ENCODE measurements at regions not wholly inside any gene's neighbourhood (a gene's known extent, or its start where the extent isn't known, plus 50 kb on each side); places are given as distances from the start of the nearest gene placed in this dataset.
"Not testable (repeated sequence)": the region's sequence is repeated elsewhere in the genome, so short reads cannot be mapped to it uniquely, and the experiment has no call there.

DNA sequence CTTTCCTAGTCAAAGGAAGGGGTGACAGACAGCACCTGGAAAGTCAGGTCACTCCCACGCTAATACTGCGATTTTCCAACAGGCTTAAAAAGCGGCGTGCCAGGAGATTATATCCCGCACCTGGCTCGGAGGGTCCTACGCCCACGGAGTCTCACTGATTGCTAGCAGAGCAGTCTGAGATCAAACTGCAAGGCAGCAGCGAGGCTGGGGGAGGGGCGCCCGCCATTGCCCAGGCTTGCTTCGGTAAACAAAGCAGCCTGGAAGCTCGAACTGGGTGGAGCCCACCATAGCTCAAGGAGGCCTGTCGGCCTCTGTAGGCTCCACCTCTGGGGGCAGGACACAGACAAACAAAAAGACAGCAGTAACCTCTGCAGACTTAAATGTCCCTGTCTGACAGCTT, 392.6 kb upstream of the LMO3 start:
- not testable (repeated sequence) for ATAC-seq (ENCODE audit: low read depth)

DNA sequence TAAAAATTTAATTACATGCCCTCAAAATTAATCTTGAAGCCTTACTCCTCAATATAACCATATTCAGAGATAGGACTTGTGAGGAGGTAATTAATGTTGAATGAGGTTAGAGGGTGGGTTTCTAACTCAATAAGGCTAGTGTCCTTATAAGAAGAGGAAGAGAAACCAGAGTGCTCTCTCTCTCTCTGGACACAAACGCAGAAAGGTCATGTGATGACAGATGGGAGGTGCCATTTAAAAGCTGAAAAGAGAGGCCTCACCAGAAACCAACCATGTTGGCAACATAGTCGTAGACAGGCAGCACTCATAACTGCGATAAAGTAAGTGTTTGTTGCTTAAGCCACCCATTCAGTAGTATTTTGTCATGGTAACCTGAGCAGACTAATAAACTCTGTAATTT, 378.5 kb upstream of the LMO3 start:
- Histone ChIP-seq H3K9ac (ENCODE audit: low read length) (no peak overlapping the region), H3K27ac (ENCODE audit: low read length in 2 of 2) (no peak overlapping the region), H3K4me1 (ENCODE audit: control insufficient read depth in 2 of 2, insufficient read depth in 2 of 2, low read length in 2 of 2) (no peaks in the 10 kb centered on the region), H3K36me3 (replicated peaks in 1 of 2; ENCODE audit: control extremely low read depth in 1 of 2, control insufficient read depth in 1 of 2, extremely low read depth in 1 of 2, insufficient read depth in 2 of 2, low read length in 1 of 2) (no peaks in the 10 kb centered on the region), H3K27me3 (replicated peaks in 1 of 4; ENCODE audit: control extremely low read depth in 1 of 4, control insufficient read depth in 3 of 4, insufficient read depth in 4 of 4, low read length in 3 of 4) (no peaks in the 10 kb centered on the region), H3K4me2 (replicated peaks; ENCODE audit: low read depth, low read length, poor library complexity, severe bottlenecking) (no peak overlapping the region), H4K20me1 (ENCODE audit: control insufficient read depth, insufficient read depth, low read length, poor library complexity, severe bottlenecking) (no peaks in the 10 kb centered on the region), H3K4me3 (ENCODE audit: control extremely low read depth in 1 of 5, extremely low read depth in 1 of 5, insufficient read depth in 1 of 5, low read depth in 2 of 5, low read length in 4 of 5) (no peak overlapping the region), H3K79me2 (ENCODE audit: control insufficient read depth, insufficient read depth, low read length) (no peaks in the 10 kb centered on the region), H3K9me3 (ENCODE audit: control extremely low read depth in 1 of 3, control insufficient read depth in 2 of 3, insufficient read depth in 1 of 3, low read length in 2 of 3) (peaks cover 0 to 2% (median 2%) of the 10 kb centered on the region in 3 donors), H2AFZ (ENCODE audit: insufficient read depth, low read depth, low read length, poor library complexity, severe bottlenecking) (no peak overlapping the region)
- no peak for ATAC-seq (ENCODE audit: low read depth)
- Mint-ChIP-seq H3K4me1 (no peaks in the 10 kb centered on the region), H3K4me3 (no peak overlapping the region), H3K9me3 (ENCODE audit: insufficient read depth) (peaks cover 7% of the 10 kb centered on the region), H3K27ac (no peak overlapping the region), H3K27me3 (no peaks in the 10 kb centered on the region)
- intact Hi-C loops (cut with micrococcal nuclease), result no loop called here
- POLR2A ChIA-PET, result no interaction called here
- no peak for TF ChIP-seq EZH2 (IDR thresholded peaks at IDR 0.05; ENCODE audit: borderline replicate concordance, insufficient read depth, low read depth, low read length, poor library complexity, severe bottlenecking)
- TF ChIP-seq, protein P1, sequence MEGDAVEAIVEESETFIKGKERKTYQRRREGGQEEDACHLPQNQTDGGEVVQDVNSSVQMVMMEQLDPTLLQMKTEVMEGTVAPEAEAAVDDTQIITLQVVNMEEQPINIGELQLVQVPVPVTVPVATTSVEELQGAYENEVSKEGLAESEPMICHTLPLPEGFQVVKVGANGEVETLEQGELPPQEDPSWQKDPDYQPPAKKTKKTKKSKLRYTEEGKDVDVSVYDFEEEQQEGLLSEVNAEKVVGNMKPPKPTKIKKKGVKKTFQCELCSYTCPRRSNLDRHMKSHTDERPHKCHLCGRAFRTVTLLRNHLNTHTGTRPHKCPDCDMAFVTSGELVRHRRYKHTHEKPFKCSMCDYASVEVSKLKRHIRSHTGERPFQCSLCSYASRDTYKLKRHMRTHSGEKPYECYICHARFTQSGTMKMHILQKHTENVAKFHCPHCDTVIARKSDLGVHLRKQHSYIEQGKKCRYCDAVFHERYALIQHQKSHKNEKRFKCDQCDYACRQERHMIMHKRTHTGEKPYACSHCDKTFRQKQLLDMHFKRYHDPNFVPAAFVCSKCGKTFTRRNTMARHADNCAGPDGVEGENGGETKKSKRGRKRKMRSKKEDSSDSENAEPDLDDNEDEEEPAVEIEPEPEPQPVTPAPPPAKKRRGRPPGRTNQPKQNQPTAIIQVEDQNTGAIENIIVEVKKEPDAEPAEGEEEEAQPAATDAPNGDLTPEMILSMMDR (IDR thresholded peaks at IDR 0.05), result no peak
- no CpG with 5 or more reads among the region's 3 CpGs for WGBS (ENCODE audit: insufficient coverage)
- no peak for DNase-seq
- CTCF ChIA-PET, result no interaction called here

More for the DNA sequence above, 392.6 kb upstream of the LMO3 start:
- H3K79me2 ChIP-seq (ENCODE audit: control insufficient read depth, insufficient read depth, low read length); H3K4me3 Mint-ChIP-seq; H3K4me3 ChIP-seq (ENCODE audit: control extremely low read depth in 1 of 5, extremely low read depth in 1 of 5, insufficient read depth in 1 of 5, low read depth in 2 of 5, low read length in 4 of 5); H3K36me3 ChIP-seq (replicated peaks in 1 of 2; ENCODE audit: control extremely low read depth in 1 of 2, control insufficient read depth in 1 of 2, extremely low read depth in 1 of 2, insufficient read depth in 2 of 2, low read length in 1 of 2); H3K27me3 Mint-ChIP-seq; POLR2A ChIA-PET; H3K4me1 Mint-ChIP-seq; H3K27ac Mint-ChIP-seq; CTCF ChIA-PET; H2AFZ ChIP-seq (ENCODE audit: insufficient read depth, low read depth, low read length, poor library complexity, severe bottlenecking); DNase-seq; H3K4me1 ChIP-seq (ENCODE audit: control insufficient read depth in 2 of 2, insufficient read depth in 2 of 2, low read length in 2 of 2); H3K9ac ChIP-seq (ENCODE audit: low read length); H3K27me3 ChIP-seq (replicated peaks in 1 of 4; ENCODE audit: control extremely low read depth in 1 of 4, control insufficient read depth in 3 of 4, insufficient read depth in 4 of 4, low read length in 3 of 4); H3K27ac ChIP-seq (ENCODE audit: low read length in 2 of 2); H3K9me3 ChIP-seq (ENCODE audit: control extremely low read depth in 1 of 3, control insufficient read depth in 2 of 3, insufficient read depth in 1 of 3, low read length in 2 of 3); intact Hi-C loops (cut with micrococcal nuclease); H3K4me2 ChIP-seq (replicated peaks; ENCODE audit: low read depth, low read length, poor library complexity, severe bottlenecking); H4K20me1 ChIP-seq (ENCODE audit: control insufficient read depth, insufficient read depth, low read length, poor library complexity, severe bottlenecking); H3K9me3 Mint-ChIP-seq (ENCODE audit: insufficient read depth): not testable (repeated sequence)
- WGBS (ENCODE audit: insufficient coverage), result 89% methylated on average over 14 of the region's 14 CpGs

Measured in B cell (primary cell).